Upper lobe of left lung (tissue), 6 donors: ENCODE measurements at regions not wholly inside any gene's neighbourhood (a gene's known extent, or its start where the extent isn't known, plus 50 kb on each side); places are given as distances from the start of the nearest gene placed in this dataset.

Experiments
- ATAC-seq, 2 donors: fragments of 200-7000 bp; cut with Tn5 transposase; one replicate each; pipeline ENCODE4 v1.9.1; 2022; ENCODE audit warnings: mild to moderate bottlenecking in 2 of 2, moderate library complexity in 2 of 2; ENCODE audit not compliant: low FRiP score in 2 of 2
- DNase-seq, 2 donors: peaks; one replicate each; pipeline ENCODE4 v3.0.0-alpha.2; 2019 to 2020
- H3K27ac ChIP-seq, 4 donors: fragments of 200-600 bp; sonication (generic); one replicate each; pipeline ENCODE4 v1.5.1; 2016 to 2019
- H3K27me3 ChIP-seq, 4 donors: fragments of 200-600 bp; sonication (generic); one replicate each; pipeline ENCODE4 v1.5.1; 2017 to 2019
- H3K36me3 ChIP-seq, 4 donors: fragments of 200-600 bp; sonication (generic); one replicate each; pipeline ENCODE4 v1.5.1; 2016 to 2019
- H3K4me1 ChIP-seq, 4 donors: fragments of 200-600 bp; sonication (generic); one replicate each; pipeline ENCODE4 v1.5.1; 2018 to 2019
- H3K4me3 ChIP-seq, 4 donors: fragments of 200-600 bp; sonication (generic); one replicate each; pipeline ENCODE4 v1.5.1; 2017 to 2019; ENCODE audit warnings: mild to moderate bottlenecking in 2 of 4, moderate library complexity in 1 of 4
- H3K9me3 ChIP-seq, 4 donors: fragments of 200-600 bp; sonication (generic); one replicate each; pipeline ENCODE4 v1.5.1; 2018 to 2019
- EP300 ChIP-seq, 4 donors: sonication (generic); formaldehyde crosslinking; IDR thresholded peaks; one replicate each; pipeline ENCODE4 v1.5.1; 2017; ENCODE audit warnings: antibody characterized with exemption in 4 of 4, control low read depth in 2 of 4
- POLR2A ChIP-seq, 4 donors: fragments of 450-650 bp; IDR thresholded peaks; one replicate each; pipeline ENCODE4 v1.5.1; 2016 to 2017; ENCODE audit warnings: antibody characterized with exemption in 4 of 4, mild to moderate bottlenecking in 2 of 4
- POLR2AphosphoS5 ChIP-seq, 2 donors: sonication (generic); formaldehyde crosslinking; IDR thresholded peaks; one replicate each; pipeline ENCODE4 v1.5.1; 2017; ENCODE audit warnings: antibody characterized with exemption in 2 of 2
- WGBS, 2 donors: methylation state at CpG; one replicate each; pipeline ENCODE4 v1.1.5; 2017 to 2018; 5-methylcytosine and 5-hydroxymethylcytosine counted together
- TF ChIP-seq, protein P1 (sequence below), 6 experiments: fragments of 450-650 bp in 4 of 6; fragments of 200-600 bp in 2 of 6; sonication (generic) in 2 of 6; IDR thresholded peaks; one replicate each; pipeline ENCODE4 v1.5.1; 2016 to 2019; ENCODE audit warnings: antibody characterized with exemption in 6 of 6
- donor health status: DM: no; HTN: no; CAD: no; lungs with moderate emphysema.
- donor health status: DM: no; HTN: yes; CAD: no; lungs with severe emphysema.

DNA sequence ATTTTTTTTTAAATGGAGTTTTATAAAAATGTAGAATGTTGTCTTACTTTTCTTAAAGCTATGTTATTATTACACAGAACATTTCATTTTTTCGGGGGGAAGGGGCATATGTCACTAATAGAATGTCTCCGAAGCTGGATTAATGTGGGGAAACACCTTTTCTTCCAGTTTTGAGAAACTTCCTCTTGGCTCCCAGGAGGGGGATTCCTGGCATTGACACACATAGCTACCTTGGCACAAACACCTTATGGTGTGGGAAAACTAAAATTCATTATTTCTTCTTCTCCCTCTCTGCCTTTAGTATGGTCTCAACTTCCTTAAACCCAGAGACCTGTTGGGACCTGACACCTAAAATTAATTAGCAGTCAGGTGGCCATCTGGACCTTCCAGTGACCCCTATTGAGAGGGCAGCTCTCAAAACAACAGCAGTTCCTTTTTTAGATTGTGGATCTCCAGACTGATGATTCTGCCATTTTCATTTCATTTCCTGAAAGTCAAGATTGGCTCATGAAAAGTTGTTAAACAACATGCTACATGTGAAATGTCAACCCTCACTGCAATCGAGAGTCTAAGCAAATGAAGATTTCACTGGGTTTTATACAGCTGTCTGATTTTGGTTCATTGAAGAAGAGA, 70.1 kb upstream of the EDEM3 start:
- no peak overlapping the region for H3K4me3 ChIP-seq
- 36 to 38% methylated on average over 3 of the region's 3 CpGs for WGBS, 2 donors
- peak overlapping the region in 1 of 4 donors; percentile 9 for H3K27ac ChIP-seq
- TF ChIP-seq EP300 (IDR thresholded peaks at IDR 0.05) (no peak), POLR2A (IDR thresholded peaks at IDR 0.05) (no peak), POLR2AphosphoS5 (IDR thresholded peaks at IDR 0.05) (no peak)
- TF ChIP-seq, protein P1, sequence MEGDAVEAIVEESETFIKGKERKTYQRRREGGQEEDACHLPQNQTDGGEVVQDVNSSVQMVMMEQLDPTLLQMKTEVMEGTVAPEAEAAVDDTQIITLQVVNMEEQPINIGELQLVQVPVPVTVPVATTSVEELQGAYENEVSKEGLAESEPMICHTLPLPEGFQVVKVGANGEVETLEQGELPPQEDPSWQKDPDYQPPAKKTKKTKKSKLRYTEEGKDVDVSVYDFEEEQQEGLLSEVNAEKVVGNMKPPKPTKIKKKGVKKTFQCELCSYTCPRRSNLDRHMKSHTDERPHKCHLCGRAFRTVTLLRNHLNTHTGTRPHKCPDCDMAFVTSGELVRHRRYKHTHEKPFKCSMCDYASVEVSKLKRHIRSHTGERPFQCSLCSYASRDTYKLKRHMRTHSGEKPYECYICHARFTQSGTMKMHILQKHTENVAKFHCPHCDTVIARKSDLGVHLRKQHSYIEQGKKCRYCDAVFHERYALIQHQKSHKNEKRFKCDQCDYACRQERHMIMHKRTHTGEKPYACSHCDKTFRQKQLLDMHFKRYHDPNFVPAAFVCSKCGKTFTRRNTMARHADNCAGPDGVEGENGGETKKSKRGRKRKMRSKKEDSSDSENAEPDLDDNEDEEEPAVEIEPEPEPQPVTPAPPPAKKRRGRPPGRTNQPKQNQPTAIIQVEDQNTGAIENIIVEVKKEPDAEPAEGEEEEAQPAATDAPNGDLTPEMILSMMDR (IDR thresholded peaks at IDR 0.05): no peak
- DNase-seq (no peak), ATAC-seq (peak in 1 of 2 donors; percentile 42)
- H3K9me3 ChIP-seq: no peaks in the 10 kb centered on the region
- H3K27me3 ChIP-seq: no peaks in the 10 kb centered on the region
- peaks cover 0 to 21% (median 8%) of the 10 kb centered on the region in 4 donors for H3K4me1 ChIP-seq
- H3K36me3 ChIP-seq: peaks cover 0 to 20% (median 5%) of the 10 kb centered on the region in 4 donors

DNA sequence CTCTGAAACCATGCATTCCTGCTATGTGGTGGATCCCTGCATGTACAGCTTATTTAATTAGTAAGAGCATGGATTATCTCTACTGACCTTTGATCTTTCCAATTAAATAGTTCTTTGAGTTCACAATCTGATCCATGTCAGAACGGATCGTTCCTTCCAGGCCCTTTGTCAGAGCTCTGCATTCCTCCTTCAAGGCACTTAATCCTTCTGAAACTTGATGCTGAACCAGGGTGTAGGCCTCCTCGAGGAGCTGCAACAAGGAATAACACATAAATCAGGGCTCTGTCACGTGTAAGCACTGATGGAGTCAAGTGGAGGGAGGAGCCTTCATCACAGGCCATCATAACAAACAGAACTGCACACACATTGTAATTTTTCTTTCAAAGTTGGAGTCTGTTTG, 68.4 kb upstream of the EDEM3 start:
- H3K27me3 ChIP-seq: no peaks in the 10 kb centered on the region
- WGBS, 2 donors: 63 to 68% methylated on average over 4 of the region's 4 CpGs
- peaks cover 0 to 21% (median 8%) of the 10 kb centered on the region in 4 donors for H3K4me1 ChIP-seq
- H3K4me3 ChIP-seq: no peak overlapping the region
- no peak for ATAC-seq
- TF ChIP-seq EP300 (IDR thresholded peaks at IDR 0.05): no peak
- TF ChIP-seq, protein P1 (IDR thresholded peaks at IDR 0.05): no peak
- TF ChIP-seq POLR2AphosphoS5 (IDR thresholded peaks at IDR 0.05): no peak
- TF ChIP-seq POLR2A (IDR thresholded peaks at IDR 0.05): no peak
- no peak overlapping the region for H3K27ac ChIP-seq
- H3K36me3 ChIP-seq: peaks cover 0 to 20% (median 7%) of the 10 kb centered on the region in 4 donors
- no peak for DNase-seq
- H3K9me3 ChIP-seq: no peaks in the 10 kb centered on the region

DNA sequence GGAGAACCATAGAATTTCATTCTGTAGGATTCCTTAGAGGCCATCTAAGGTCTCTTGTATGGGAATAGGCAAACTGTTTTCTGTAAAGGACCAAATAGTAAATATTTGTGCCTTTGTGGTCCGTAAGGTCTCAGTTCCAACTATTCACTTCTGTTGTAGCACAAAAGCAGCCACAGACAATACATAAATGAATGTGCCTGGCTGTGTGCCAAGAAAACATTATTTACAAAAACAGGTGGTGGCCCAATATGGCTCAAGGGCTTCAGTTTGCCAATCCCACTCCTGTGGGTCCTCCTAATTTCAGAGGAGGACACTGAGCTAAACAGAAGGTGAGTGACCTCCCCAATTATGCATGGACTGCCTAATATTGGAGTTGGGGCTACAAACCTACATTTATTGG, 67.6 kb upstream of the EDEM3 start:
- Histone ChIP-seq H3K36me3 (peaks cover 0 to 20% (median 7%) of the 10 kb centered on the region in 4 donors), H3K4me1 (peaks cover 0 to 21% (median 8%) of the 10 kb centered on the region in 4 donors), H3K4me3 (no peak overlapping the region), H3K27ac (no peak overlapping the region), H3K27me3 (no peaks in the 10 kb centered on the region), H3K9me3 (no peaks in the 10 kb centered on the region)
- ATAC-seq (no peak), DNase-seq (no peak)
- no peak for TF ChIP-seq EP300 (IDR thresholded peaks at IDR 0.05)
- TF ChIP-seq POLR2A (IDR thresholded peaks at IDR 0.05): no peak
- TF ChIP-seq, protein P1 (IDR thresholded peaks at IDR 0.05): no peak
- TF ChIP-seq POLR2AphosphoS5 (IDR thresholded peaks at IDR 0.05): no peak
- WGBS, 2 donors: 70 to 81% methylated on average over 1 of the region's 1 CpG

- Histone ChIP-seq H3K9me3 (no peaks in the 10 kb centered on the region), H3K27ac (no peak overlapping the region), H3K4me3 (no peak overlapping the region), H3K36me3 (peaks cover 0 to 20% (median 7%) of the 10 kb centered on the region in 4 donors), H3K4me1 (peaks cover 0 to 21% (median 8%) of the 10 kb centered on the region in 4 donors), H3K27me3 (no peaks in the 10 kb centered on the region)
- DNase-seq (no peak), ATAC-seq (no peak)
- TF ChIP-seq EP300 (IDR thresholded peaks at IDR 0.05): no peak
- TF ChIP-seq, protein P1 (IDR thresholded peaks at IDR 0.05): no peak
- TF ChIP-seq POLR2A (IDR thresholded peaks at IDR 0.05): no peak
- no peak for TF ChIP-seq POLR2AphosphoS5 (IDR thresholded peaks at IDR 0.05)
- WGBS, 2 donors: 92 to 98% methylated on average over 4 of the region's 4 CpGs
Measured at GRCh38 chr1:184821658-184822057, 67.0 kb upstream of the EDEM3 start.

- ATAC-seq (no peak), DNase-seq (no peak)
- Histone ChIP-seq H3K36me3 (peaks cover 0 to 20% (median 7%) of the 10 kb centered on the region in 4 donors), H3K4me3 (no peak overlapping the region), H3K27ac (no peak overlapping the region), H3K4me1 (peaks cover 0 to 21% (median 4%) of the 10 kb centered on the region in 4 donors), H3K9me3 (no peaks in the 10 kb centered on the region), H3K27me3 (no peaks in the 10 kb centered on the region)
- TF ChIP-seq, protein P1 (IDR thresholded peaks at IDR 0.05): no peak
- no peak for TF ChIP-seq EP300 (IDR thresholded peaks at IDR 0.05)
- no peak for TF ChIP-seq POLR2A (IDR thresholded peaks at IDR 0.05)
- TF ChIP-seq POLR2AphosphoS5 (IDR thresholded peaks at IDR 0.05): no peak
- WGBS, 2 donors: 85 to 86% methylated on average over 5 of the region's 5 CpGs
Measured at GRCh38 chr1:184820956-184821355, 66.3 kb upstream of the EDEM3 start.
